ENCODE measurements at regions not wholly inside any gene's neighbourhood (a gene's known extent, or its start where the extent isn't known, plus 50 kb on each side); places are given as distances from the start of the nearest gene placed in this dataset.

- no peak for TF ChIP-seq POLR2AphosphoS5 (IDR thresholded peaks at IDR 0.05)
- no peak for TF ChIP-seq CTCF (IDR thresholded peaks at IDR 0.05)
- no peak for TF ChIP-seq POLR2A (IDR thresholded peaks at IDR 0.05)
- TF ChIP-seq EP300 (IDR thresholded peaks at IDR 0.05; ENCODE audit: low read depth), result no peak
Observed at GRCh38 chr10:22111705-22112104, 106.1 kb downstream of the EBLN1 start.

Data from transverse colon (tissue), 4 donors.